Activated CD8-positive, alpha-beta T cell treated with anti-CD3 and anti-CD28 coated beads, Interleukin-2, amount 10 ng/mL, durations not matched to agents 7 days and 5 days (primary cell): ENCODE measurements at regions not wholly inside any gene's neighbourhood (a gene's known extent, or its start where the extent isn't known, plus 50 kb on each side); places are given as distances from the start of the nearest gene placed in this dataset.
"Not testable (repeated sequence)": the region's sequence is repeated elsewhere in the genome, so short reads cannot be mapped to it uniquely, and the experiment has no call there.

Experiments
- ATAC-seq: fragments of 150-1000 bp; cut with Tn5 transposase; one replicate; pipeline ENCODE4 v1.10.0; 2021; ENCODE audit warnings: moderate library complexity
- CTCF ChIA-PET: fragments of 350-600 bp; sonication (Branson Sonifier 250); formaldehyde crosslinking; loops from one replicate; lab custom pipeline; 2021; ENCODE audit warnings: antibody characterized with exemption; lab: Charles Lee
- POLR2A ChIA-PET: fragments of 350-600 bp; sonication (Branson Sonifier 250); formaldehyde crosslinking; loops from one replicate; lab custom pipeline; 2021; ENCODE audit warnings: antibody characterized with exemption; lab: Charles Lee
- DNase-seq: peaks from one replicate; pipeline ENCODE4 v3.0.0-alpha.2; 2020
- H3K27ac Mint-ChIP-seq: one replicate; pipeline ENCODE4 v1.8.0; 2021; ENCODE audit warnings: mild to moderate bottlenecking, mixed read lengths
- H3K27me3 Mint-ChIP-seq: one replicate; pipeline ENCODE4 v1.8.0; 2021; ENCODE audit warnings: low read depth, mixed read lengths
- H3K36me3 Mint-ChIP-seq: one replicate; pipeline ENCODE4 v1.8.0; 2021; ENCODE audit warnings: low read depth, mixed read lengths
- H3K4me1 Mint-ChIP-seq: one replicate; pipeline ENCODE4 v1.8.0; 2021; ENCODE audit warnings: low read depth, mixed read lengths
- H3K4me3 Mint-ChIP-seq: one replicate; pipeline ENCODE4 v1.8.0; 2021; ENCODE audit warnings: mild to moderate bottlenecking, mixed read lengths
- H3K9me3 Mint-ChIP-seq: one replicate; pipeline ENCODE4 v1.8.0; 2022; ENCODE audit warnings: mixed read lengths; ENCODE audit not compliant: insufficient read depth

GRCh38 chr3:95715128-95715527 lies 1099.3 kb upstream of the EPHA6 start:
- H3K27ac Mint-ChIP-seq, result no peak overlapping the region
- POLR2A ChIA-PET, result no interaction called here
- CTCF ChIA-PET, result no interaction called here
- ATAC-seq (no peak), DNase-seq (no peak)
- no peaks in the 10 kb centered on the region for H3K36me3 Mint-ChIP-seq
- H3K27me3 Mint-ChIP-seq, result no peaks in the 10 kb centered on the region
- H3K4me3 Mint-ChIP-seq, result no peak overlapping the region
- H3K4me1 Mint-ChIP-seq, result no peaks in the 10 kb centered on the region
- H3K9me3 Mint-ChIP-seq, result peaks cover 6% of the 10 kb centered on the region

DNA sequence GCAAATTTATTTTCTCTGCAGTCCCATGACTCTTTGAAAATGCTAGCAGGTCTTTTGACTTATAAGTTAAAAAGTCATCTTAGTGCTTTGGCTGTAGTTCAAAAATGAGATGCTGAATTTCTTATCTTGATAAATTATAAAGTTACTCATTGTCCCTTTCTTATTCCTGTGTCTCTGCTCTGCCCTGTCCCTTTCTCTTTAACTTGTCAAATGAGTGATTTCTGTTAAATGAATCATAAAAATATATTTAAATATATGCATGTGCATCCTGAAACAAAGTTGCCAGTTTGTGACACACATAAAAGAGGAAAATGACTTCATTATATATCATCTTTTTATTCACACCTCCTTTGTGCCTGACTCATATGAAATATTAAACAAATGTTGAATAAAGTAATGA lies 1097.3 kb upstream of the EPHA6 start:
- POLR2A ChIA-PET, result no interaction called here
- DNase-seq, result no peak
- Mint-ChIP-seq H3K27ac (no peak overlapping the region), H3K36me3 (no peaks in the 10 kb centered on the region), H3K4me3 (no peak overlapping the region), H3K4me1 (no peaks in the 10 kb centered on the region), H3K9me3 (peaks cover 6% of the 10 kb centered on the region), H3K27me3 (no peaks in the 10 kb centered on the region)
- no peak for ATAC-seq
- CTCF ChIA-PET, result no interaction called here

DNA sequence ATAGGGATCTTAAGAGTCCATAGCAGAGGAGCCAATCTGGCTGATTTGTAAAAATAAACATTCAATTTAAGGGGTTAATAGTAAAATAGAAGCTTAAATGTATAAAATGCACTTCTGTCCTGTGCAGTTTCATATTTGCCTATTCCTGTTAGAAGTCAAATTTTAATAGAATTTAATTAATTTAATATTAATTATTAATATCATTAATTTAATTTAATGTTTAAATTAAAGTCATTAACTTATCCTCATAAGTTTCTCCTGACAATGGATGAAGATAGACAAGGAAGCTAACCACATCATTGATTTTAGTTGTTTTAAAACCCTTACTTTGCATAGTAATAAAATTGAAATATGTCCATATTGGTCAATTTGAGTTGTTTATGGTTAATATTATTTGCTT lies 1096.2 kb upstream of the EPHA6 start:
- POLR2A ChIA-PET, result no interaction called here
- H3K27ac Mint-ChIP-seq, result no peak overlapping the region

GRCh38 chr3:95719481-95719880 lies 1094.9 kb upstream of the EPHA6 start:
- Mint-ChIP-seq H3K27me3 (no peaks in the 10 kb centered on the region), H3K36me3 (no peaks in the 10 kb centered on the region), H3K4me3 (no peak overlapping the region), H3K4me1 (no peaks in the 10 kb centered on the region), H3K9me3 (peaks cover 6% of the 10 kb centered on the region), H3K27ac (no peak overlapping the region)
- ATAC-seq (no peak), DNase-seq (no peak)
- CTCF ChIA-PET, result no interaction called here
- POLR2A ChIA-PET, result no interaction called here

More for the DNA sequence above, 1096.2 kb upstream of the EPHA6 start:
- no peaks in the 10 kb centered on the region for H3K36me3 Mint-ChIP-seq
- H3K4me1 Mint-ChIP-seq, result no peaks in the 10 kb centered on the region
- H3K27me3 Mint-ChIP-seq, result no peaks in the 10 kb centered on the region
- DNase-seq (no peak), ATAC-seq (no peak)
- CTCF ChIA-PET, result no interaction called here
- H3K4me3 Mint-ChIP-seq, result no peak overlapping the region
- peaks cover 6% of the 10 kb centered on the region for H3K9me3 Mint-ChIP-seq

DNA sequence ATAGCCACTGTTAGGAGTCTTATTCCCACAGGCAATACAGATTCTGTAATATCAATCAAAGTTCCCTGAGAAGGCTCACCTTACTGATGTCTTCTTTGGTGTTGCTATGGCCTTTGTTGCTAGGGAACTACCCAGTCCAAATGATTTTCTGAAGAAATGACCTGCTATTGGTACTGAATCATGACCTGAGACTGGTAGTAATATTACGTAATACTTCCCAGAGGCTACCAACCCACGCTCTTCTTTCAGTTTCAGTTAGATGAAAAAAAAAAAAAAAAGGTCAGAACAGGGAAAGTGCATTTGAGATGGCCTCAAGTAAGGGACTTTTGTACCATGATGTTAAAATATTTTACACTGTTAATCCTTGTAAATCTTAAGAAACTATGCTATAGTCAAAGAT lies 1092.5 kb upstream of the EPHA6 start:
- no peak overlapping the region for H3K4me3 Mint-ChIP-seq
- ChIA-PET CTCF (no interaction called here), POLR2A (no interaction called here)
- no peaks in the 10 kb centered on the region for H3K27me3 Mint-ChIP-seq
- ATAC-seq, result no peak
- DNase-seq, result no peak
- no peaks in the 10 kb centered on the region for H3K36me3 Mint-ChIP-seq
- H3K9me3 Mint-ChIP-seq, result peaks cover 6% of the 10 kb centered on the region
- H3K27ac Mint-ChIP-seq, result no peak overlapping the region
- H3K4me1 Mint-ChIP-seq, result no peaks in the 10 kb centered on the region

GRCh38 chr3:95725770-95726169 lies 1088.6 kb upstream of the EPHA6 start:
- Mint-ChIP-seq H3K9me3 (no peaks in the 10 kb centered on the region), H3K27ac (no peak overlapping the region), H3K4me1 (no peaks in the 10 kb centered on the region), H3K27me3 (no peaks in the 10 kb centered on the region), H3K4me3 (no peak overlapping the region), H3K36me3 (no peaks in the 10 kb centered on the region)
- POLR2A ChIA-PET, result no interaction called here
- DNase-seq (no peak), ATAC-seq (no peak)
- CTCF ChIA-PET, result no interaction called here

DNA sequence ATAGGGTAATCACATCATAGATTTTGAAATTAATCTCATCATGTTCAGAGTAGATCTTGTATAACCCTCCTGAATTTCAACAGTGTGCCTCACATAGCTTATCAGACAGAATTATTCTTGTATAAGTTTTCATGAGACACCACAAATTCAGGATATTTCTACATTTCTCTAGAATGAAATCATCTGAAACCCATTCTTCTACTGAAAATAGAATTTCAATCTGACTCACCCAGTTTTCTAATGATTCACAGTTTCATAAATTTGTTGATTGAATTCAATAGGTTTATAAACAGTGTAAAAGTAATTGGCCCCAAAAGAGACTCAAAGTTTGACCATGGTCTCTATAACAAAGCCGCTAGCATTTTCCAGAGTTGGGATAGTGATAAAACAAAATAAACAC lies 1082.6 kb upstream of the EPHA6 start:
- CTCF ChIA-PET, result no interaction called here
- Mint-ChIP-seq H3K4me1 (no peaks in the 10 kb centered on the region), H3K27ac (no peak overlapping the region), H3K4me3 (no peak overlapping the region), H3K9me3 (no peaks in the 10 kb centered on the region), H3K27me3 (no peaks in the 10 kb centered on the region), H3K36me3 (no peaks in the 10 kb centered on the region)
- no peak for ATAC-seq
- no peak for DNase-seq
- POLR2A ChIA-PET, result no interaction called here

GRCh38 chr3:95733336-95733735 lies 1081.1 kb upstream of the EPHA6 start:
- ChIA-PET POLR2A (no interaction called here), CTCF (no interaction called here)
- Mint-ChIP-seq H3K4me1 (no peaks in the 10 kb centered on the region), H3K27me3 (no peaks in the 10 kb centered on the region), H3K4me3 (no peak overlapping the region), H3K27ac (no peak overlapping the region), H3K36me3 (no peaks in the 10 kb centered on the region), H3K9me3 (no peaks in the 10 kb centered on the region)
- DNase-seq (no peak), ATAC-seq (no peak)

DNA sequence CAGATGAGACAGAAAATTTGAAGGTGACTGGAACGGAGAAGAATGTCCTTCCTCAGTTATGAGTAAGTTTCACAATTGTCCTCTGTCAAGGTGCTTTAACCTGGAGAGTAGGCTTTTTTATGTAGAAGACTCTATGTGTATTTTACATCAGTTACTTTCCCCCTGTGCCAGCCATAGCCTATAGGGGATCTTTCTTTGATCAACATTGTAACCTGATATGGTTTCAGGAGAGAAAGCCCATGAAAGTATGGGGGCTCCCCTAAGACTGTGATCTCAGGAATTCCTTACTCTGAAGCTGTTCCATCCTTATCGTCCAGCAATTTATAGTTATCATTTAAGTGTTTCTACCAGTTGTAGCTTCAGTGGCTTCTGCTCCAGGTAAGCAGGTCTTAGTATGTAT lies 1076.3 kb upstream of the EPHA6 start:
- H3K36me3 Mint-ChIP-seq, result no peaks in the 10 kb centered on the region
- H3K27me3 Mint-ChIP-seq, result no peaks in the 10 kb centered on the region
- peaks cover 10% of the 10 kb centered on the region for H3K9me3 Mint-ChIP-seq
- CTCF ChIA-PET, result no interaction called here
- DNase-seq (no peak), ATAC-seq (no peak)
- H3K4me1 Mint-ChIP-seq, result no peaks in the 10 kb centered on the region
- POLR2A ChIA-PET, result no interaction called here
- H3K4me3 Mint-ChIP-seq, result no peak overlapping the region
- H3K27ac Mint-ChIP-seq, result no peak overlapping the region

DNA sequence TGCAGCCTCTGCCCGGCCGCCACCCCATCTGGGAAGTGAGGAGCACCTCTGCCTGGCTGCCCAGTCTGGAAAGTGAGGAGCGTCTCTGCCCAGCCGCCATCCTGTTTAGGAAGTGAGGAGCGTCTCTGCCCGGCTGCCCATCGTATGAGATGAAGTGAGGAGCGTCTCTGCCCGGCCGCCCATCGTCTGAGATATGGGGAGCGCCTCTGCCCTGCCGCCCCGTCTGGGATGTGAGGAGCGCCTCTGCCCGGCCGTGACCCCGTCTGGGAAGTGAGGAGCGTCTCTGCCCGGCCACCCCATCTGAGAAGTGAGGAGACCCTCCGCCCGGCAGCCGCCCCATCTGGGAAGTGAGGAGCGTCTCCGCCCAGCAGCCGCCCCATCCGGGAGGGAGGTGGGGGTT lies 1069.5 kb upstream of the EPHA6 start:
- H3K4me1 Mint-ChIP-seq, H3K27me3 Mint-ChIP-seq, ATAC-seq, H3K27ac Mint-ChIP-seq, H3K36me3 Mint-ChIP-seq, CTCF ChIA-PET, DNase-seq, H3K4me3 Mint-ChIP-seq, POLR2A ChIA-PET: not testable (repeated sequence)
- H3K9me3 Mint-ChIP-seq, result peaks cover 10% of the 10 kb centered on the region

- ChIA-PET POLR2A (no interaction called here), CTCF (no interaction called here)
- ATAC-seq, result no peak
These were observed 1064.3 kb upstream of the EPHA6 start for GRCh38 chr3:95750097-95750496.

DNA sequence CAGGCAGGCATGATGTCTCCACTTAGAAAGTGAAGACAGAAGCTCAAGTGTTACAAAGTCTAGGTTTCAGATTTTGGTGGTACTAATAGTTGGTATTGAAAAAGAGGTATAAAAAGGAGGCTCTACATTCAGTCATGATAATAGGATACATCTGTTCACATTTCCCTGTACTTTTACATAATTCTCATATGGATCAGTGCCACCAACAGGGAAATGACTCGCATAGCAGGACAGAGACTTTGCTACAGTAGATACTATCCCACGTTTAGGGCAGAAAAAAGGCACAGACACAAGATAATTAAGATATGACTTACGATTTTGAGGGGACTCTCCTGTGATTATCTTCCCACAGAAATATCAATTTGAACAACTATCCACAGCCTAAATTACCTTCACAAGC lies 1062.9 kb upstream of the EPHA6 start:
- Mint-ChIP-seq H3K9me3 (no peaks in the 10 kb centered on the region), H3K27me3 (no peaks in the 10 kb centered on the region), H3K27ac (no peak overlapping the region), H3K4me3 (no peak overlapping the region), H3K4me1 (no peaks in the 10 kb centered on the region), H3K36me3 (no peaks in the 10 kb centered on the region)
- ATAC-seq (no peak), DNase-seq (no peak)
- CTCF ChIA-PET, result no interaction called here
- POLR2A ChIA-PET, result no interaction called here

More at GRCh38 chr3:95750097-95750496, 1064.3 kb upstream of the EPHA6 start:
- H3K36me3 Mint-ChIP-seq, result no peaks in the 10 kb centered on the region
- no peaks in the 10 kb centered on the region for H3K4me1 Mint-ChIP-seq
- H3K9me3 Mint-ChIP-seq, result no peaks in the 10 kb centered on the region
- no peak overlapping the region for H3K27ac Mint-ChIP-seq
- DNase-seq, result no peak
- no peak overlapping the region for H3K4me3 Mint-ChIP-seq
- no peaks in the 10 kb centered on the region for H3K27me3 Mint-ChIP-seq

DNA sequence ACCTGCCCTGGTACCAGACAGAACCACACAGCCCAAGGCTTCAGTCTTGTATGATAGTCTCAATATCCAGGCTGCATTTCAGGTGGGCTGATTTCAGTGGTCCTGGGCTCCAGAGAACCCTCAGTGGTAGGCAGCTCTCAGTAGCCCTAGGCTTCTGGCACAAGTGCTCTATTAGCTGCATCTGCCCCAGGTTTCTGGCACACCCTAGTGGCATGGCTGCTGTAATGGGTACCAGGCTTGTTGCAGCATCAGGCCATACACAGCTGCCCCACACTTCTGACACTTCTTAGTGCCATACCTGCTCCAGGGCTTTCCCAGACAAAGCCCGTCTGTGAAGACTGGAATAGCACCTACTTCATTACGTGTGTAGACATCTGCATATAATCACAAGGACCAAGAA lies 1062.2 kb upstream of the EPHA6 start:
- ATAC-seq (no peak), DNase-seq (no peak)
- CTCF ChIA-PET, result no interaction called here
- Mint-ChIP-seq H3K4me3 (no peak overlapping the region), H3K36me3 (no peaks in the 10 kb centered on the region), H3K27ac (no peak overlapping the region), H3K27me3 (no peaks in the 10 kb centered on the region), H3K9me3 (no peaks in the 10 kb centered on the region), H3K4me1 (no peaks in the 10 kb centered on the region)
- POLR2A ChIA-PET, result no interaction called here
